Fibroblast of villous mesenchyme (primary cell): ENCODE measurements at regions not wholly inside any gene's neighbourhood (a gene's known extent, or its start where the extent isn't known, plus 50 kb on each side); places are given as distances from the start of the nearest gene placed in this dataset.

ENCODE experiments used
- DNase-seq: peaks from one replicate; pipeline ENCODE4 v3.0.0-alpha.2; 2010; ENCODE audit warnings: low read depth
- H3K4me3 ChIP-seq: 2 replicates; pipeline ENCODE4 v1.5.1; 2011; ENCODE audit warnings: low read depth, mild to moderate bottlenecking, low read length
- CTCF ChIP-seq: IDR thresholded peaks from 2 replicates; pipeline ENCODE4 v1.5.1; 2012; ENCODE audit warnings: low read depth, mild to moderate bottlenecking, low read length; ENCODE audit not compliant: insufficient read depth

- no peak overlapping the region for H3K4me3 ChIP-seq
- TF ChIP-seq CTCF = no peak
- DNase-seq = peak; percentile 6
Measured at GRCh38 chr7:26584987-26585665, 279.3 kb downstream of the SKAP2 start.

DNA sequence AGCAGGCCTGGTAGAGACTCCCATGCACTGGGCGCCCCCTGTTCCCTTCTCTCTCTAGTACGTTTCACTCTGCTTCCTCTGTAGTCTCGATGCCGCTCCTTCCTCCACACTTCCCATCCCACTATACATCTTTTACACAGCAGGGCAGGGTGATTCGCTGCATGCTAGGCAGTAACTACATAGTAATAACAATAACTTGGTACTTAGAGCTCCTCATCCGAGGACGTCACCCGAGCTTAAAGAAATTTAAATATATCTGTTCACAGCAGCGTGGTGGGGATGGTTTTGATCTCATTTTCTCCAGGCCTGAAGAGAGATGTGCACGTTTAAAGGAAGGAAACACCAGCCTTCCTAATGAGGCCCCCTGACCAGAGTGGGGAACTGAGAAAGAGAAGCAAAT, 276.9 kb downstream of the SKAP2 start:
- no peak for DNase-seq
- no peak overlapping the region for H3K4me3 ChIP-seq
- no peak for TF ChIP-seq CTCF

DNA sequence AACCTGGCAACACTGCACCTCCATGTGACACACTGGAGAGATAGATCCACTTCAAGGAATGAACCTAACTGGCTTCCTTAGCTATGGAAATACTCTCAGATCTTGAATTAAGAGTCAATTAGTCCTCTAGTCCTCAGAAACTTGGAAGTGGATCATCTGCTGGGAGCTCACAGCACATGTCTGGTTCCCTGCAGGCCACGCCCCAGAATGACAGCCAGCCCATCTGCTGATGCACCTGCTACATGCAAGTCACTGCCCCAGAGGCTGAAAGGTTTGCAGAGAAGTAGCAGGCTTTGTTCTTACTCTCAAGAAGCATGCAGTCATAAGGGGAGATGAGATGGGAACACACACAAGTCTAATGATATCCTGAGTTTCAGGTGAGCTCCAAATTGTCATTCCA, 275.9 kb downstream of the SKAP2 start:
- H3K4me3 ChIP-seq = no peak overlapping the region
- TF ChIP-seq CTCF = no peak
- no peak for DNase-seq

GRCh38 chr7:26590709-26591108, 273.7 kb downstream of the SKAP2 start:
- no peak for TF ChIP-seq CTCF
- no peak for DNase-seq
- H3K4me3 ChIP-seq = no peak overlapping the region

DNA sequence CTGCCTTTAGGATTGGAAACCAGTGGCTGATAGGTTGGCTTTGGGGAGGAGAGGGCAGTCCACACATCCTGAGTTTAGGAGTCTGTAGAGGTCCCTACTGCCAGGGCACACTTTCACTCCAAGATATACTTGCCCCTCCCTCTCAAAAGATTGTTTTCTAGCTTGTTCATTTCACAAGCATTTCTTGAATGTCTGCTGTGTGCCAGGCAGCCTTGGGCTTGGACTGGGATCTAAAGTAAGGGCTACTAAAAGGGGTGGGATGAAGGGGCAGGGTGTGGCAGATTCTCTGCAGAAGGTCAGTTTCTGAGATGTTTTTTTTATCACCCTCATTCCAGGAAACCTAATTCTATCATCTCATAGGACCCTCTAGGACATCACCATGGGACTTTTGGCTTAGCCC, 272.4 kb downstream of the SKAP2 start:
- H3K4me3 ChIP-seq = no peak overlapping the region
- DNase-seq = no peak
- TF ChIP-seq CTCF = no peak

GRCh38 chr7:26593393-26593792, 271.0 kb downstream of the SKAP2 start:
- no peak overlapping the region for H3K4me3 ChIP-seq
- no peak for DNase-seq
- no peak for TF ChIP-seq CTCF

DNA sequence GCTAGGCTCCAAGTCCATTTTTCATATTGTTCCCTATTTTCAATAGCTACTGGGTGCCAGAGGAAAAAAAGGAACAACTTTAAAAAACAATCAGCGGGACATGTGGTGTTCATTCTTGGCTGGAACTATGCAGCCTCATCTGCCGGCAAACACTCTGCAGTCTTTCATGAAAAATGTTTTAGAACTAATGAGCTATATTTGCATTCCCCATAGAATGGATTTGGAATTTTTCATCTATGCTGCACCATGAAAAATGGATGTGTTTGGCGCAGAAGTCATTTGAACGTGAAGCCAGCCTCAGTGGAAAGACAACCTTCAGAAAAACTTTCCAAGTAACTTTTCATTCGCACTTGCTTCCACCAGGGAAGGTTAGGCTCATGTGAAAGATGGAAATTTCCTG, 270.5 kb downstream of the SKAP2 start:
- DNase-seq = no peak
- H3K4me3 ChIP-seq = no peak overlapping the region
- TF ChIP-seq CTCF = no peak
